HL-60 (cell line): ENCODE measurements at regions not wholly inside any gene's neighbourhood (a gene's known extent, or its start where the extent isn't known, plus 50 kb on each side); places are given as distances from the start of the nearest gene placed in this dataset.

Experiments
- DNase-seq, 2 experiments: peaks; one replicate each; pipeline ENCODE4 v3.0.0-alpha.2; 2010 to 2020; ENCODE audit warnings: low read depth in 1 of 2, low spot score in 1 of 2
- H3K27ac ChIP-seq: fragments of 250-450 bp; sonication (Bioruptor Pico); replicated peaks from 2 replicates; pipeline ENCODE4 v1.5.1; 2020; ENCODE audit warnings: mild to moderate bottlenecking, moderate library complexity
- H3K27me3 ChIP-seq: fragments of 250-450 bp; sonication (Bioruptor Pico); 2 replicates; pipeline ENCODE4 v1.5.1; 2021; ENCODE audit warnings: mild to moderate bottlenecking, moderate library complexity; ENCODE audit not compliant: insufficient read depth, poor library complexity, severe bottlenecking
- H3K4me3 ChIP-seq: replicated peaks from 2 replicates; pipeline ENCODE4 v1.5.1; 2011; ENCODE audit warnings: mild to moderate bottlenecking, control low read depth, low read length; ENCODE audit not compliant: insufficient read depth
- GABPA ChIP-seq: IDR thresholded peaks from 2 replicates; pipeline ENCODE4 v1.6.1; 2012; ENCODE audit warnings: low read depth
- POLR2AphosphoS5 ChIP-seq: IDR thresholded peaks from 2 replicates; pipeline ENCODE4 v1.6.1; 2012; ENCODE audit warnings: low read depth
- SPI1 ChIP-seq: IDR thresholded peaks from 2 replicates; pipeline ENCODE4 v1.6.1; 2012; ENCODE audit warnings: low read depth, mild to moderate bottlenecking, borderline replicate concordance
- TF ChIP-seq, protein P1 (sequence below): IDR thresholded peaks from one replicate; pipeline ENCODE4 v1.5.1; 2011; ENCODE audit warnings: low read length, control low read depth, inconsistent platforms; ENCODE audit not compliant: insufficient read depth
- TF ChIP-seq, protein P2 (sequence below): IDR thresholded peaks from 2 replicates; pipeline ENCODE4 v1.6.1; 2012; ENCODE audit warnings: low read depth; ENCODE audit not compliant: insufficient replicate concordance

- H3K27ac ChIP-seq, result no peak overlapping the region
- no peak for DNase-seq
- TF ChIP-seq SPI1 (no peak), GABPA (no peak)
- TF ChIP-seq, protein P1, sequence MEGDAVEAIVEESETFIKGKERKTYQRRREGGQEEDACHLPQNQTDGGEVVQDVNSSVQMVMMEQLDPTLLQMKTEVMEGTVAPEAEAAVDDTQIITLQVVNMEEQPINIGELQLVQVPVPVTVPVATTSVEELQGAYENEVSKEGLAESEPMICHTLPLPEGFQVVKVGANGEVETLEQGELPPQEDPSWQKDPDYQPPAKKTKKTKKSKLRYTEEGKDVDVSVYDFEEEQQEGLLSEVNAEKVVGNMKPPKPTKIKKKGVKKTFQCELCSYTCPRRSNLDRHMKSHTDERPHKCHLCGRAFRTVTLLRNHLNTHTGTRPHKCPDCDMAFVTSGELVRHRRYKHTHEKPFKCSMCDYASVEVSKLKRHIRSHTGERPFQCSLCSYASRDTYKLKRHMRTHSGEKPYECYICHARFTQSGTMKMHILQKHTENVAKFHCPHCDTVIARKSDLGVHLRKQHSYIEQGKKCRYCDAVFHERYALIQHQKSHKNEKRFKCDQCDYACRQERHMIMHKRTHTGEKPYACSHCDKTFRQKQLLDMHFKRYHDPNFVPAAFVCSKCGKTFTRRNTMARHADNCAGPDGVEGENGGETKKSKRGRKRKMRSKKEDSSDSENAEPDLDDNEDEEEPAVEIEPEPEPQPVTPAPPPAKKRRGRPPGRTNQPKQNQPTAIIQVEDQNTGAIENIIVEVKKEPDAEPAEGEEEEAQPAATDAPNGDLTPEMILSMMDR, result no peak
- H3K27me3 ChIP-seq, result no peaks in the 10 kb centered on the region
- H3K4me3 ChIP-seq, result no peak overlapping the region
These were observed 725.0 kb downstream of the ETS1 start for GRCh38 chr11:127862406-127862805.

GRCh38 chr11:127859941-127860354 is 727.4 kb downstream of the ETS1 start:
- no peak overlapping the region for H3K27ac ChIP-seq
- H3K4me3 ChIP-seq, result no peak overlapping the region
- TF ChIP-seq SPI1 (no peak), POLR2AphosphoS5 (no peak), GABPA (no peak)
- TF ChIP-seq, protein P2, sequence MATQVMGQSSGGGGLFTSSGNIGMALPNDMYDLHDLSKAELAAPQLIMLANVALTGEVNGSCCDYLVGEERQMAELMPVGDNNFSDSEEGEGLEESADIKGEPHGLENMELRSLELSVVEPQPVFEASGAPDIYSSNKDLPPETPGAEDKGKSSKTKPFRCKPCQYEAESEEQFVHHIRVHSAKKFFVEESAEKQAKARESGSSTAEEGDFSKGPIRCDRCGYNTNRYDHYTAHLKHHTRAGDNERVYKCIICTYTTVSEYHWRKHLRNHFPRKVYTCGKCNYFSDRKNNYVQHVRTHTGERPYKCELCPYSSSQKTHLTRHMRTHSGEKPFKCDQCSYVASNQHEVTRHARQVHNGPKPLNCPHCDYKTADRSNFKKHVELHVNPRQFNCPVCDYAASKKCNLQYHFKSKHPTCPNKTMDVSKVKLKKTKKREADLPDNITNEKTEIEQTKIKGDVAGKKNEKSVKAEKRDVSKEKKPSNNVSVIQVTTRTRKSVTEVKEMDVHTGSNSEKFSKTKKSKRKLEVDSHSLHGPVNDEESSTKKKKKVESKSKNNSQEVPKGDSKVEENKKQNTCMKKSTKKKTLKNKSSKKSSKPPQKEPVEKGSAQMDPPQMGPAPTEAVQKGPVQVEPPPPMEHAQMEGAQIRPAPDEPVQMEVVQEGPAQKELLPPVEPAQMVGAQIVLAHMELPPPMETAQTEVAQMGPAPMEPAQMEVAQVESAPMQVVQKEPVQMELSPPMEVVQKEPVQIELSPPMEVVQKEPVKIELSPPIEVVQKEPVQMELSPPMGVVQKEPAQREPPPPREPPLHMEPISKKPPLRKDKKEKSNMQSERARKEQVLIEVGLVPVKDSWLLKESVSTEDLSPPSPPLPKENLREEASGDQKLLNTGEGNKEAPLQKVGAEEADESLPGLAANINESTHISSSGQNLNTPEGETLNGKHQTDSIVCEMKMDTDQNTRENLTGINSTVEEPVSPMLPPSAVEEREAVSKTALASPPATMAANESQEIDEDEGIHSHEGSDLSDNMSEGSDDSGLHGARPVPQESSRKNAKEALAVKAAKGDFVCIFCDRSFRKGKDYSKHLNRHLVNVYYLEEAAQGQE, result no peak
- TF ChIP-seq, protein P1, result no peak
- DNase-seq, result no peak
- no peaks in the 10 kb centered on the region for H3K27me3 ChIP-seq

- H3K27me3 ChIP-seq, result no peaks in the 10 kb centered on the region
- H3K4me3 ChIP-seq, result no peak overlapping the region
- no peak for DNase-seq
- H3K27ac ChIP-seq, result no peak overlapping the region
- TF ChIP-seq, protein P2, result no peak
- TF ChIP-seq GABPA, result no peak
- TF ChIP-seq, protein P1, result no peak
- TF ChIP-seq POLR2AphosphoS5, result no peak
- no peak for TF ChIP-seq SPI1
These were observed 742.5 kb downstream of the ETS1 start for GRCh38 chr11:127844876-127845275.
